Osteoblast (primary cell): ENCODE measurements at regions not wholly inside any gene's neighbourhood (a gene's known extent, or its start where the extent isn't known, plus 50 kb on each side); places are given as distances from the start of the nearest gene placed in this dataset.

ENCODE experiments used
- DNase-seq: peaks from one replicate; pipeline ENCODE4 v3.0.0; 2011; ENCODE audit warnings: low spot score, mixed read lengths; ENCODE audit not compliant: insufficient read length; ENCODE audit errors: missing footprints
- H2AFZ ChIP-seq: 2 replicates; pipeline ENCODE4 v1.6.0; 2011; ENCODE audit warnings: mild to moderate bottlenecking, low read length
- H3K27ac ChIP-seq: 2 replicates; pipeline ENCODE4 v1.5.1; 2011; ENCODE audit warnings: mild to moderate bottlenecking, low read depth, low read length, moderate library complexity
- H3K27me3 ChIP-seq: 2 replicates; pipeline ENCODE4 v1.6.0; 2012; ENCODE audit warnings: mild to moderate bottlenecking, control low read depth, inconsistent platforms, low read length, moderate library complexity; ENCODE audit not compliant: insufficient read depth
- H3K36me3 ChIP-seq: 2 replicates; pipeline ENCODE4 v1.5.1; 2011; ENCODE audit warnings: mild to moderate bottlenecking, low read length, control low read depth, moderate library complexity; ENCODE audit not compliant: insufficient read depth
- H3K4me1 ChIP-seq: 2 replicates; pipeline ENCODE4 v1.5.1; 2011; ENCODE audit warnings: mild to moderate bottlenecking, low read length, control low read depth, moderate library complexity; ENCODE audit not compliant: insufficient read depth
- H3K4me2 ChIP-seq: 2 replicates; pipeline ENCODE4 v1.6.0; 2011; ENCODE audit warnings: mild to moderate bottlenecking, low read length; ENCODE audit not compliant: insufficient read depth
- H3K4me3 ChIP-seq: fragments of 200-600 bp; sonication (generic); 3 replicates; pipeline ENCODE4 v1.5.1; 2012; ENCODE audit warnings: mild to moderate bottlenecking, low read length, inconsistent platforms; ENCODE audit not compliant: insufficient read depth
- H3K79me2 ChIP-seq: 2 replicates; pipeline ENCODE4 v1.6.0; 2012; ENCODE audit warnings: mild to moderate bottlenecking, low read length, control low read depth, inconsistent platforms; ENCODE audit not compliant: insufficient read depth
- H3K9me3 ChIP-seq: 2 replicates; pipeline ENCODE4 v1.5.1; 2011; ENCODE audit warnings: low read depth, low read length, control low read depth
- H4K20me1 ChIP-seq: 2 replicates; pipeline ENCODE4 v1.6.0; 2012; ENCODE audit warnings: mild to moderate bottlenecking, low read length, control low read depth; ENCODE audit not compliant: insufficient read depth
- CTCF ChIP-seq: IDR thresholded peaks from 2 replicates; pipeline ENCODE4 v1.5.1; 2011; ENCODE audit warnings: mild to moderate bottlenecking, low read depth, low read length, moderate library complexity; ENCODE audit errors: extremely low read depth

DNA sequence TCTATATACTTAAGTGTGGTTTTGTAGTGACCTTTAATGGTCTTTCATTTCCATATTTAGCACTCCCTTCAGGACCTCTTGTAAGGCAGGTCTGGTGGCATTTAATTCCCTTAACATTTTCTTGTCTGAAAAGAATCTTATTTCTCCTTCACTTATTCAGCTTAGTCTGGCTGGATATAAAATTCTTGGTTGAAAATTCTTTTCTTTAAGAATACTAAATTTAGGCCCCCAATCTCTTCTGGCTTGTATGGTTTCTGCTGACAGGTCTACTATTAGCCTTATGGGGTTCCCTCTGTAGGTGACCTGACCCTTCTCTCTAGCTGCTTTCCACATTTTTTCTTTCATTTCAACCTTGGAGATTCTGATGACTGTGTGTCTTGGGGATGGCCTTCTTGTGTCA lies 236.9 kb downstream of the THBS2 start:
- no peak overlapping the region for H3K27ac ChIP-seq
- H3K27me3 ChIP-seq, result no peaks in the 10 kb centered on the region
- H3K4me2 ChIP-seq, result no peak overlapping the region
- H4K20me1 ChIP-seq, result no peaks in the 10 kb centered on the region
- no peaks in the 10 kb centered on the region for H3K79me2 ChIP-seq
- H3K4me3 ChIP-seq, result no peak overlapping the region
- H3K9me3 ChIP-seq, result peaks cover 4% of the 10 kb centered on the region
- peaks cover 7% of the 10 kb centered on the region for H3K4me1 ChIP-seq
- H2AFZ ChIP-seq, result no peak overlapping the region
- no peak for TF ChIP-seq CTCF
- no peak for DNase-seq
- H3K36me3 ChIP-seq, result no peaks in the 10 kb centered on the region

DNA sequence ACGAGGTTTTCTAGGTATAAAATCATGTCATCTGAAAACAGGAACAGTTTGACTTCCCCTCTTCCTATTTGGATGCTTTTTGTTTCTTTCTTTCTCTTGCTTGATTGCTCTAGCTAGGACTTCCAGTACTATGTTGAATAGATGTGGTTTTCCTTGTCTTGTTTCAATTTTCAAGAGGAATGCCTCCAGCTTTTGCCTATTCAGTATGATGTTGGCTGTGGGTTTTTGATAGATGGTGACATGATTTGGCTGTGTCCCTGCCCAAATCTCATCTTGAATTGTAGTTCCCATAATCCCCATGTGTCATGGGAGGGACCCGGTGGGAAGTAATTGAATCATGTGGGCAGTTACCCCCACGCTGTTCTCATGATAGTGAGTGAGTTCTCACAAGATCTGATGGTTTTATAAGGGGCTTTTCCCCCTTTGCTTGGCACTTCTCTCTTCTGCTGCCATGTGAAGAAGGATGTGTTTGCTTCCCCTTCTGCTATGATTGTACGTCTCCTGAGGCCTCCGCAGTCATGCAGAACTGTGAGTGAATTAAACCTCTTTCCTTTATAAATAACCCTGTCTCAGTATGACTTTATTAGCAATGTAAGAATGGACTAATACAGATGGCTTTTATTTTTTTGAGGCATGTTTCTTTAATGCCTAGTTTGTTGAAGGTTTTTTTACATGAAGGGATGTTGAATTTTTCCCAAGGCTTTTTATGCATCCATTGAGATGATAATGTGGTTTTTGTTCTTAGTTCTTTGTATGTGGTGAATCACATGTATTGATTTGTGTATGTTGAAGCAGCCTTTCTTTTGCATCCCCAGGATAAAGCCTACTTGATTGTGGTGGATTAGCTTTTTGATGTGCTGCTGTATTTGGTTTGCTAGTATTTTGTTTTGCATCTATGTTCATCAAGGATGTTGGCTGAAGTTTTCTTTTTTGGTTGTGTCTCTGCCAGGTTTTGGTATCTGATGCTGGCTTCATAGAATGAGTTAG lies 239.1 kb downstream of the THBS2 start:
- Histone ChIP-seq H3K4me3 (no peak overlapping the region), H3K27me3 (no peaks in the 10 kb centered on the region), H2AFZ (no peak overlapping the region), H3K4me1 (peaks cover 2% of the 10 kb centered on the region), H3K79me2 (no peaks in the 10 kb centered on the region), H3K4me2 (no peak overlapping the region), H3K9me3 (peaks cover 4% of the 10 kb centered on the region), H3K36me3 (no peaks in the 10 kb centered on the region), H3K27ac (no peak overlapping the region), H4K20me1 (no peaks in the 10 kb centered on the region)
- no peak for DNase-seq
- TF ChIP-seq CTCF, result no peak

GRCh38 chr6:169009628-169010027 lies 244.0 kb downstream of the THBS2 start:
- no peak for DNase-seq

More at GRCh38 chr6:169009628-169010027, 244.0 kb downstream of the THBS2 start:
- H3K36me3 ChIP-seq, result no peaks in the 10 kb centered on the region
- H4K20me1 ChIP-seq, result no peaks in the 10 kb centered on the region
- no peak overlapping the region for H3K4me3 ChIP-seq
- H3K27ac ChIP-seq, result no peak overlapping the region
- no peak for TF ChIP-seq CTCF
- H3K27me3 ChIP-seq, result no peaks in the 10 kb centered on the region
- no peaks in the 10 kb centered on the region for H3K9me3 ChIP-seq
- no peaks in the 10 kb centered on the region for H3K79me2 ChIP-seq
- no peaks in the 10 kb centered on the region for H3K4me1 ChIP-seq
- no peak overlapping the region for H3K4me2 ChIP-seq
- no peak overlapping the region for H2AFZ ChIP-seq
